H1 (cell line): ENCODE measurements at regions not wholly inside any gene's neighbourhood (a gene's known extent, or its start where the extent isn't known, plus 50 kb on each side); places are given as distances from the start of the nearest gene placed in this dataset.

Experiments used
- CTCF ChIA-PET: fragments of 300-600 bp; sonication (Branson Sonifier 250); formaldehyde crosslinking; loops from one replicate; lab custom pipeline; 2021; ENCODE audit not compliant: partially characterized antibody; lab: Charles Lee
- POLR2A ChIA-PET: fragments of 300-600 bp; sonication (Branson Sonifier 250); formaldehyde crosslinking; loops from one replicate; lab custom pipeline; 2021; ENCODE audit warnings: inconsistent platforms; ENCODE audit not compliant: partially characterized antibody; lab: Charles Lee
- DNase-seq, 2 experiments: peaks; one replicate each; pipeline versions ENCODE4 v3.0.0 to v3.0.0-alpha.2; 2010 to 2022; ENCODE audit warnings: low spot score in 2 of 2, low read depth in 1 of 2, mixed read lengths in 1 of 2
- FAIRE-seq: peaks from 2 replicates; lab custom pipeline; 2011; peaks lifted over from hg19 to GRCh38; lab: Jason Lieb, UNC
- H2AFZ ChIP-seq: 2 replicates; pipeline ENCODE4 v1.8.1; 2012; ENCODE audit warnings: low read length, inconsistent platforms
- H2AK5ac ChIP-seq: 2 replicates; pipeline ENCODE4 v1.6.1; 2013; ENCODE audit warnings: low read depth, low read length
- H2BK120ac ChIP-seq: replicated peaks from 2 replicates; pipeline ENCODE3; 2013; ENCODE audit warnings: low read depth, low read length, inconsistent platforms
- H2BK12ac ChIP-seq: 2 replicates; pipeline ENCODE4 v1.6.1; 2013; ENCODE audit warnings: low read depth, low read length
- H2BK15ac ChIP-seq: 2 replicates; pipeline ENCODE4 v1.6.1; 2013; ENCODE audit warnings: low read length
- H2BK20ac ChIP-seq: 2 replicates; pipeline ENCODE4 v1.6.1; 2013; ENCODE audit warnings: low read length
- H2BK5ac ChIP-seq: 2 replicates; pipeline ENCODE4 v1.6.1; 2013; ENCODE audit warnings: low read depth, low read length
- H3K14ac ChIP-seq: 2 replicates; pipeline ENCODE4 v1.6.1; 2013; ENCODE audit warnings: inconsistent platforms; ENCODE audit not compliant: insufficient read length
- H3K18ac ChIP-seq: 2 replicates; pipeline ENCODE4 v1.6.1; 2013; ENCODE audit warnings: low read length; ENCODE audit errors: extremely low read depth
- H3K23ac ChIP-seq: 2 replicates; pipeline ENCODE4 v1.6.1; 2013; ENCODE audit warnings: inconsistent platforms; ENCODE audit not compliant: insufficient read length
- H3K23me2 ChIP-seq: 2 replicates; pipeline ENCODE4 v1.6.1; 2013; ENCODE audit warnings: low read depth, low read length
- H3K27ac ChIP-seq: 2 replicates; pipeline ENCODE4 v1.6.1; 2011; ENCODE audit warnings: low read depth, low read length, inconsistent platforms
- H3K27me3 ChIP-seq, 4 experiments: replicated peaks in 1 of 4; 1 replicate in 1 of 4; 2 replicates in 3 of 4; pipeline versions ENCODE4 v1.6.1 to v1.8.1; 2011 to 2013; ENCODE audit warnings: low read length in 3 of 4, mild to moderate bottlenecking in 3 of 4, inconsistent platforms in 2 of 4, mixed read lengths in 2 of 4, moderate library complexity in 1 of 4; ENCODE audit not compliant: control insufficient read depth in 3 of 4, insufficient read depth in 3 of 4; ENCODE audit errors: extremely low read depth in 1 of 4
- H3K36me3 ChIP-seq, 4 experiments: 2 replicates each; pipeline versions ENCODE4 v1.6.1 to v1.8.1; 2011 to 2013; ENCODE audit warnings: mild to moderate bottlenecking in 4 of 4, low read length in 3 of 4, moderate library complexity in 2 of 4, control low read depth in 1 of 4, inconsistent platforms in 1 of 4; ENCODE audit not compliant: insufficient read depth in 4 of 4, control insufficient read depth in 2 of 4
- H3K4ac ChIP-seq: replicated peaks from 2 replicates; pipeline ENCODE3; 2013; ENCODE audit warnings: low read length, low read depth, mixed read lengths, inconsistent platforms; ENCODE audit not compliant: insufficient read length
- H3K4me1 ChIP-seq, 4 experiments: replicated peaks in 1 of 4; 1 replicate in 1 of 4; 2 replicates in 3 of 4; pipeline versions ENCODE4 v1.6.1 to v1.8.1; 2011 to 2013; ENCODE audit warnings: low read length in 3 of 4, inconsistent platforms in 2 of 4, mixed read lengths in 1 of 4; ENCODE audit not compliant: insufficient read depth in 4 of 4, control insufficient read depth in 3 of 4
- H3K4me2 ChIP-seq, 2 experiments: 2 replicates each; pipeline versions ENCODE4 v1.6.1 to v1.8.1; 2011 to 2013; ENCODE audit warnings: low read depth in 2 of 2, low read length in 2 of 2, control low read depth in 1 of 2, inconsistent platforms in 1 of 2, mild to moderate bottlenecking in 1 of 2; ENCODE audit not compliant: insufficient read depth in 1 of 2
- H3K4me3 ChIP-seq, 4 experiments: fragments of 200-600, 300-600 bp in 1 of 4; sonication (generic), shearing (Covaris generic), sonication (Bioruptor Twin) in 1 of 4; 2 replicates each; pipeline versions ENCODE4 v1.5.1 to v1.8.1; 2011 to 2016; ENCODE audit warnings: low read length in 4 of 4, low read depth in 3 of 4, control low read depth in 2 of 4, inconsistent platforms in 2 of 4, mild to moderate bottlenecking in 2 of 4, mixed read lengths in 1 of 4, moderate library complexity in 1 of 4; ENCODE audit not compliant: insufficient read depth in 2 of 4; ENCODE audit errors: extremely low read depth in 1 of 4
- H3K56ac ChIP-seq: replicated peaks from 2 replicates; pipeline ENCODE3; 2013; ENCODE audit warnings: low read depth, mild to moderate bottlenecking, mixed read lengths, low read length, inconsistent platforms; ENCODE audit not compliant: insufficient read length
- H3K79me1 ChIP-seq: 2 replicates; pipeline ENCODE4 v1.6.1; 2013; ENCODE audit warnings: low read depth, low read length, control low read depth
- H3K79me2 ChIP-seq, 2 experiments: 2 replicates each; pipeline versions ENCODE4 v1.6.1 to v1.8.1; 2012 to 2013; ENCODE audit warnings: low read length in 2 of 2, mild to moderate bottlenecking in 2 of 2, inconsistent platforms in 1 of 2; ENCODE audit not compliant: insufficient read depth in 2 of 2, control insufficient read depth in 1 of 2
- H3K9ac ChIP-seq, 4 experiments: replicated peaks in 1 of 4; 1 replicate in 1 of 4; 2 replicates in 3 of 4; pipeline versions ENCODE4 v1.6.1 to v1.8.1; 2011 to 2013; ENCODE audit warnings: low read depth in 3 of 4, low read length in 3 of 4, control low read depth in 2 of 4, mild to moderate bottlenecking in 2 of 4, moderate library complexity in 2 of 4, inconsistent platforms in 1 of 4; ENCODE audit errors: extremely low read depth in 1 of 4
- H3K9me3 ChIP-seq, 2 experiments: 2 replicates each; pipeline versions ENCODE4 v1.6.1 to v1.8.1; 2012 to 2013; ENCODE audit warnings: mild to moderate bottlenecking in 2 of 2, moderate library complexity in 2 of 2, control low read depth in 1 of 2, inconsistent platforms in 1 of 2, low read depth in 1 of 2, low read length in 1 of 2, mixed read lengths in 1 of 2; ENCODE audit not compliant: insufficient read depth in 2 of 2
- H4K20me1 ChIP-seq, 2 experiments: replicated peaks in 1 of 2; 2 replicates each; pipeline versions ENCODE3 to v1.8.1; 2011 to 2013; ENCODE audit warnings: inconsistent platforms in 2 of 2, low read length in 2 of 2, mild to moderate bottlenecking in 1 of 2; ENCODE audit not compliant: insufficient read depth in 2 of 2, control insufficient read depth in 1 of 2
- H4K5ac ChIP-seq: 2 replicates; pipeline ENCODE4 v1.6.1; 2013; ENCODE audit warnings: low read length, low read depth, mixed read lengths, inconsistent platforms; ENCODE audit not compliant: insufficient read length
- H4K8ac ChIP-seq: 2 replicates; pipeline ENCODE4 v1.8.0; 2013; ENCODE audit warnings: mild to moderate bottlenecking, moderate library complexity, low read length, inconsistent platforms; ENCODE audit not compliant: insufficient read depth; ENCODE audit errors: extremely low read depth
- H4K91ac ChIP-seq: replicated peaks from 2 replicates; pipeline ENCODE3; 2013; ENCODE audit warnings: low read length, mixed read lengths, inconsistent platforms; ENCODE audit not compliant: insufficient read length
- ATF2 ChIP-seq: IDR thresholded peaks from 2 replicates; pipeline ENCODE4 v1.6.1; 2012; ENCODE audit warnings: low read length, inconsistent platforms
- BCL11A ChIP-seq, 2 experiments: IDR thresholded peaks; one replicate each; pipeline ENCODE4 v1.6.1; 2011; ENCODE audit warnings: low read depth in 2 of 2, low read length in 2 of 2, mild to moderate bottlenecking in 2 of 2
- CEBPB ChIP-seq: IDR thresholded peaks from 2 replicates; pipeline ENCODE4 v1.6.1; 2012; ENCODE audit warnings: low read depth, low read length
- CHD2 ChIP-seq: IDR thresholded peaks from 2 replicates; pipeline ENCODE4 v1.6.1; 2012; ENCODE audit warnings: low read length, improper control_type of control experiment
- EZH2 ChIP-seq: fragments of 200-600 bp; sonication (generic); IDR thresholded peaks from 2 replicates; pipeline ENCODE4 v1.7.1; 2012; ENCODE audit warnings: low read depth, mild to moderate bottlenecking, moderate library complexity, low read length, inconsistent platforms; ENCODE audit not compliant: severe bottlenecking
- HDAC6 ChIP-seq: IDR thresholded peaks from one replicate; pipeline ENCODE4 v1.7.1; 2012; ENCODE audit warnings: low read depth, mild to moderate bottlenecking, inconsistent platforms, low read length, moderate library complexity
- MAFK ChIP-seq: IDR thresholded peaks from 2 replicates; pipeline ENCODE4 v1.6.1; 2012; ENCODE audit warnings: low read depth, mild to moderate bottlenecking, improper control_type of control experiment, low read length
- RAD21 ChIP-seq, 2 experiments: IDR thresholded peaks in 1 of 2; conservative IDR thresholded peaks in 1 of 2; 2 replicates each; pipeline ENCODE4 v1.6.1; 2011; ENCODE audit warnings: low read depth in 2 of 2, low read length in 2 of 2, improper control_type of control experiment in 1 of 2, inconsistent platforms in 1 of 2, mild to moderate bottlenecking in 1 of 2, moderate library complexity in 1 of 2
- RFX5 ChIP-seq: IDR thresholded peaks from 2 replicates; pipeline ENCODE4 v1.6.1; 2011; ENCODE audit warnings: low read depth, low read length, improper control_type of control experiment, borderline replicate concordance
- RXRA ChIP-seq: IDR thresholded peaks from 2 replicates; pipeline ENCODE4 v1.6.1; 2011; ENCODE audit warnings: low read depth, mild to moderate bottlenecking, low read length, moderate library complexity; ENCODE audit not compliant: insufficient read depth
- SP2 ChIP-seq: IDR thresholded peaks from 2 replicates; pipeline ENCODE4 v1.6.1; 2012; ENCODE audit warnings: mild to moderate bottlenecking, low read length, inconsistent platforms
- whole genome bisulfite sequencing, 2 experiments: shearing (Covaris generic) in 1 of 2; methylation state at CpG; one replicate each; pipeline versions ENCODE4 v1.1.6 to v1.1.7; 2013 to 2015; ENCODE audit warnings: low lambda C conversion rate in 2 of 2, mixed read lengths in 2 of 2, inconsistent platforms in 1 of 2, low coverage in 1 of 2, missing lambda C conversion rate in 1 of 2; ENCODE audit not compliant: insufficient replicate concordance in 2 of 2, insufficient coverage in 1 of 2, insufficient read length in 1 of 2; ENCODE audit errors: extremely low coverage in 1 of 2, missing lambda C conversion rate in 1 of 2; 5-methylcytosine and 5-hydroxymethylcytosine counted together

GRCh38 chr2:4965556-4966320, 726.4 kb upstream of the SOX11 start:
- Histone ChIP-seq H3K4ac (no peak overlapping the region), H2BK20ac (no peak overlapping the region), H3K18ac (no peak overlapping the region), H2AK5ac (no peak overlapping the region), H4K8ac (no peak overlapping the region), H2BK120ac (no peak overlapping the region), H3K27ac (no peak overlapping the region), H3K56ac (no peak overlapping the region), H3K14ac (no peak overlapping the region), H3K4me1 (no peaks in the 10 kb centered on the region), H3K4me2 (no peak overlapping the region), H4K20me1 (peaks cover 1 to 5% of the 10 kb centered on the region in 2 experiments), H3K9me3 (no peaks in the 10 kb centered on the region), H2BK5ac (no peak overlapping the region), H3K9ac (no peak overlapping the region), H4K91ac (no peak overlapping the region), H3K79me1 (no peaks in the 10 kb centered on the region), H3K4me3 (no peak overlapping the region), H3K36me3 (no peaks in the 10 kb centered on the region), H2AFZ (no peak overlapping the region), H2BK12ac (no peak overlapping the region), H4K5ac (no peak overlapping the region), H3K23ac (no peak overlapping the region), H3K79me2 (no peaks in the 10 kb centered on the region), H3K27me3 (no peaks in the 10 kb centered on the region), H2BK15ac (no peak overlapping the region), H3K23me2 (peaks cover 7% of the 10 kb centered on the region; the same call in 1 of the 2 replicates)
- DNase-seq (no peak), FAIRE-seq (no peak)
- CTCF ChIA-PET: interaction anchor here (0.8 kb wide), 1 partner anchor 531 kb away, joined by 3 read pairs; no protein-coding TSS in a partner anchor
- POLR2A ChIA-PET: no interaction called here
- 94% methylated on average over 6 of the region's 6 CpGs; no CpG with 5 or more reads in 1 of the 2 experiments for WGBS, 2 experiments
- no peak for TF ChIP-seq RAD21 (IDR thresholded peaks at IDR 0.05 in 1 of 2, conservative IDR thresholded peaks at IDR 0.05 in 1 of 2; ENCODE audit: low read depth in 2 of 2, low read length in 2 of 2)
- no peak for TF ChIP-seq ATF2
- TF ChIP-seq CEBPB: no peak
- no peak for TF ChIP-seq RFX5
- no peak for TF ChIP-seq RXRA
- no peak for TF ChIP-seq BCL11A (IDR thresholded peaks at IDR 0.05; ENCODE audit: low read depth in 2 of 2, low read length in 2 of 2)
- no peak for TF ChIP-seq EZH2
- no peak for TF ChIP-seq CHD2
- TF ChIP-seq MAFK: no peak
- no peak for TF ChIP-seq HDAC6
- TF ChIP-seq SP2: no peak
